OCI-LY1 (cell line): ENCODE measurements at regions not wholly inside any gene's neighbourhood (a gene's known extent, or its start where the extent isn't known, plus 50 kb on each side); places are given as distances from the start of the nearest gene placed in this dataset.

Experiments used
- CTCF ChIP-seq: fragments of 200-600 bp; sonication (generic), shearing (Covaris generic); IDR thresholded peaks from 2 replicates; pipeline ENCODE4 v1.5.1; 2017; ENCODE audit warnings: mild to moderate bottlenecking, antibody characterized with exemption, low read length, moderate library complexity, mixed read lengths
- EZH2 ChIP-seq: fragments of 200-600 bp; sonication (generic), shearing (Covaris generic); IDR thresholded peaks from 2 replicates; pipeline ENCODE4 v1.8.0; 2017; ENCODE audit warnings: borderline replicate concordance, mixed run types, mild to moderate bottlenecking, antibody characterized with exemption, low read length, moderate library complexity, mixed read lengths

- no peak for TF ChIP-seq CTCF
- no peak for TF ChIP-seq EZH2
These were observed 138.9 kb upstream of the SMIM31 start for GRCh38 chr4:164614999-164615398.
